Liver (tissue), 7 donors: ENCODE measurements at regions not wholly inside any gene's neighbourhood (a gene's known extent, or its start where the extent isn't known, plus 50 kb on each side); places are given as distances from the start of the nearest gene placed in this dataset.

Source experiments
- DNase-seq: peaks from one replicate; pipeline ENCODE4 v3.0.0-alpha.2; 2017; ENCODE audit warnings: low spot score
- H3K27ac ChIP-seq, 2 donors: one replicate each; pipeline ENCODE4 v1.7.0; 2013; ENCODE audit warnings: inconsistent platforms in 2 of 2, low read length in 2 of 2, control low read depth in 1 of 2, low read depth in 1 of 2, mild to moderate bottlenecking in 1 of 2
- H3K27me3 ChIP-seq, 4 donors: one replicate each; pipeline versions ENCODE4 v1.6.1 to v1.7.0; 2013; ENCODE audit warnings: low read length in 3 of 4, inconsistent platforms in 1 of 4, mild to moderate bottlenecking in 1 of 4, moderate library complexity in 1 of 4; ENCODE audit not compliant: control insufficient read depth in 4 of 4, insufficient read depth in 4 of 4
- H3K36me3 ChIP-seq, 4 donors: one replicate each; pipeline versions ENCODE4 v1.6.1 to v1.7.0; 2013; ENCODE audit warnings: low read length in 3 of 4, mild to moderate bottlenecking in 3 of 4, low read depth in 1 of 4, moderate library complexity in 1 of 4; ENCODE audit not compliant: control insufficient read depth in 4 of 4, insufficient read depth in 3 of 4
- H3K4me1 ChIP-seq, 4 donors: one replicate each; pipeline versions ENCODE4 v1.6.1 to v1.7.0; 2013; ENCODE audit warnings: low read length in 3 of 4, mild to moderate bottlenecking in 3 of 4, moderate library complexity in 1 of 4; ENCODE audit not compliant: control insufficient read depth in 4 of 4, insufficient read depth in 4 of 4
- H3K4me3 ChIP-seq, 3 donors: one replicate each; pipeline versions ENCODE4 v1.6.1 to v1.7.0; 2013; ENCODE audit warnings: low read length in 3 of 3, control low read depth in 1 of 3, low read depth in 1 of 3, mild to moderate bottlenecking in 1 of 3
- H3K9ac ChIP-seq, 2 donors: one replicate each; pipeline ENCODE4 v1.7.0; 2013; ENCODE audit warnings: low read length in 2 of 2, mild to moderate bottlenecking in 2 of 2, moderate library complexity in 2 of 2, control low read depth in 1 of 2, low read depth in 1 of 2
- H3K9me3 ChIP-seq, 4 donors: one replicate each; pipeline versions ENCODE4 v1.6.1 to v1.7.0; 2013; ENCODE audit warnings: low read length in 3 of 4; ENCODE audit not compliant: control insufficient read depth in 4 of 4
- ATF3 ChIP-seq: IDR thresholded peaks from 2 replicates; pipeline ENCODE4 v1.6.1; 2016; ENCODE audit warnings: antibody characterized with exemption
- EGR1 ChIP-seq, 2 donors: IDR thresholded peaks; 2 replicates each; pipeline ENCODE4 v1.6.1; 2016 to 2018; ENCODE audit warnings: antibody characterized with exemption in 2 of 2, low read depth in 2 of 2
- FOXA1 ChIP-seq: IDR thresholded peaks from 2 replicates; pipeline ENCODE4 v1.6.1; 2016; ENCODE audit warnings: antibody characterized with exemption
- FOXA2 ChIP-seq: IDR thresholded peaks from 2 replicates; pipeline ENCODE4 v1.6.1; 2016; ENCODE audit warnings: antibody characterized with exemption
- GABPA ChIP-seq, 2 donors: IDR thresholded peaks in 1 of 2; conservative IDR thresholded peaks in 1 of 2; 2 replicates each; pipeline ENCODE4 v1.6.1; 2016; ENCODE audit warnings: antibody characterized with exemption in 2 of 2, mild to moderate bottlenecking in 1 of 2, moderate library complexity in 1 of 2
- HNF4A ChIP-seq, 2 donors: conservative IDR thresholded peaks; 2 replicates each; pipeline ENCODE4 v1.6.1; 2016; ENCODE audit warnings: antibody characterized with exemption in 2 of 2, mild to moderate bottlenecking in 2 of 2
- HNF4G ChIP-seq: IDR thresholded peaks from 2 replicates; pipeline ENCODE4 v1.6.1; 2016; ENCODE audit warnings: antibody characterized with exemption
- JUND ChIP-seq, 2 donors: IDR thresholded peaks; 2 replicates each; pipeline ENCODE4 v1.6.1; 2016; ENCODE audit warnings: antibody characterized with exemption in 2 of 2
- NR2F2 ChIP-seq: IDR thresholded peaks from 2 replicates; pipeline ENCODE4 v1.6.1; 2016; ENCODE audit warnings: antibody characterized with exemption
- RAD21 ChIP-seq, 2 donors: IDR thresholded peaks; 2 replicates each; pipeline ENCODE4 v1.6.1; 2016; ENCODE audit warnings: antibody characterized with exemption in 2 of 2, mild to moderate bottlenecking in 2 of 2
- RXRA ChIP-seq, 2 donors: IDR thresholded peaks; 2 replicates each; pipeline ENCODE4 v1.6.1; 2017 to 2018; ENCODE audit warnings: antibody characterized with exemption in 2 of 2, mild to moderate bottlenecking in 1 of 2
- SP1 ChIP-seq: IDR thresholded peaks from 2 replicates; pipeline ENCODE4 v1.6.1; 2018; ENCODE audit warnings: antibody characterized with exemption, mild to moderate bottlenecking
- TAF1 ChIP-seq: conservative IDR thresholded peaks from 2 replicates; pipeline ENCODE4 v1.6.1; 2016; ENCODE audit warnings: antibody characterized with exemption, mild to moderate bottlenecking
- YY1 ChIP-seq: IDR thresholded peaks from 2 replicates; pipeline ENCODE4 v1.6.1; 2016; ENCODE audit warnings: antibody characterized with exemption, mild to moderate bottlenecking
- TF ChIP-seq, protein P1 (sequence below): IDR thresholded peaks from 2 replicates; pipeline ENCODE4 v1.6.1; 2016; ENCODE audit warnings: antibody characterized with exemption
- TF ChIP-seq, protein P2 (sequence below): IDR thresholded peaks from 2 replicates; pipeline ENCODE4 v1.6.1; 2016; ENCODE audit warnings: antibody characterized with exemption
- TF ChIP-seq, protein P3 (sequence below): IDR thresholded peaks from 2 replicates; pipeline ENCODE4 v1.6.1; 2016; ENCODE audit warnings: antibody characterized with exemption, mild to moderate bottlenecking
- TF ChIP-seq, protein P4 (sequence below): fragments of 150-350 bp; IDR thresholded peaks from 2 replicates; pipeline ENCODE4 v1.5.1; 2017; ENCODE audit warnings: improper control_type of control experiment, low read depth, low read length; ENCODE audit not compliant: missing input control
- donor health status: healthy.
- donor health status: healthy.
- donor health status: healthy.
- donor health status: healthy.

DNA sequence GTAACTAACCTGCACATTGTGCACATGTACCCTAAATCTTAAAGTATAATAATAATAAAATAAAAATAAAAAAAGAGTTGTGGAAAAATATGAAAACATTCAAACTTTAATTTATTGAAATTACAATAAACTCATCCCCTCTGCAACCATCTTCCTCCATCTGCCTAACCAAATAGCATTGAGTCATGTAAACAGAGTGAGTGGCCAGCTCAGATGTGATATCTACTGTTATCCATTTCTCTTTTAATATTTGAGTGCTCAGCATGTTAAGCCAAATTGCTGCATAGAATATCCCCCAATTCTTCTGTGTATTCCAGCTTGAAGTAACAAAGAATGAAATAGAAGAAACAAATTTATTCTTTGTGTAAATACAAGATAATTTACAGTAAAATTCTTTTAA lies 124.4 kb upstream of the HMHB1 start:
- no peak for DNase-seq
- Histone ChIP-seq H3K4me3 (no peak overlapping the region), H3K9ac (no peak overlapping the region), H3K36me3 (no peaks in the 10 kb centered on the region), H3K27ac (no peak overlapping the region), H3K9me3 (no peaks in the 10 kb centered on the region), H3K4me1 (peaks cover 2 to 13% (median 12%) of the 10 kb centered on the region in 4 donors), H3K27me3 (no peaks in the 10 kb centered on the region)
- no peak for TF ChIP-seq YY1
- TF ChIP-seq, protein P1, sequence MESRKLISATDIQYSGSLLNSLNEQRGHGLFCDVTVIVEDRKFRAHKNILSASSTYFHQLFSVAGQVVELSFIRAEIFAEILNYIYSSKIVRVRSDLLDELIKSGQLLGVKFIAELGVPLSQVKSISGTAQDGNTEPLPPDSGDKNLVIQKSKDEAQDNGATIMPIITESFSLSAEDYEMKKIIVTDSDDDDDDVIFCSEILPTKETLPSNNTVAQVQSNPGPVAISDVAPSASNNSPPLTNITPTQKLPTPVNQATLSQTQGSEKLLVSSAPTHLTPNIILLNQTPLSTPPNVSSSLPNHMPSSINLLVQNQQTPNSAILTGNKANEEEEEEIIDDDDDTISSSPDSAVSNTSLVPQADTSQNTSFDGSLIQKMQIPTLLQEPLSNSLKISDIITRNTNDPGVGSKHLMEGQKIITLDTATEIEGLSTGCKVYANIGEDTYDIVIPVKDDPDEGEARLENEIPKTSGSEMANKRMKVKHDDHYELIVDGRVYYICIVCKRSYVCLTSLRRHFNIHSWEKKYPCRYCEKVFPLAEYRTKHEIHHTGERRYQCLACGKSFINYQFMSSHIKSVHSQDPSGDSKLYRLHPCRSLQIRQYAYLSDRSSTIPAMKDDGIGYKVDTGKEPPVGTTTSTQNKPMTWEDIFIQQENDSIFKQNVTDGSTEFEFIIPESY: no peak
- TF ChIP-seq RXRA (IDR thresholded peaks at IDR 0.05): no peak
- TF ChIP-seq SP1: no peak
- TF ChIP-seq RAD21 (IDR thresholded peaks at IDR 0.05): no peak
- no peak for TF ChIP-seq JUND (IDR thresholded peaks at IDR 0.05)
- no peak for TF ChIP-seq ATF3
- TF ChIP-seq, protein P2, sequence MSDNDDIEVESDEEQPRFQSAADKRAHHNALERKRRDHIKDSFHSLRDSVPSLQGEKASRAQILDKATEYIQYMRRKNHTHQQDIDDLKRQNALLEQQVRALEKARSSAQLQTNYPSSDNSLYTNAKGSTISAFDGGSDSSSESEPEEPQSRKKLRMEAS: no peak
- no peak for TF ChIP-seq GABPA (IDR thresholded peaks at IDR 0.05 in 1 of 2, conservative IDR thresholded peaks at IDR 0.05 in 1 of 2)
- TF ChIP-seq NR2F2: no peak
- no peak for TF ChIP-seq EGR1 (IDR thresholded peaks at IDR 0.05; ENCODE audit: low read depth in 2 of 2)
- no peak for TF ChIP-seq HNF4A (conservative IDR thresholded peaks at IDR 0.05)
- no peak for TF ChIP-seq FOXA2
- no peak for TF ChIP-seq HNF4G
- TF ChIP-seq, protein P3, sequence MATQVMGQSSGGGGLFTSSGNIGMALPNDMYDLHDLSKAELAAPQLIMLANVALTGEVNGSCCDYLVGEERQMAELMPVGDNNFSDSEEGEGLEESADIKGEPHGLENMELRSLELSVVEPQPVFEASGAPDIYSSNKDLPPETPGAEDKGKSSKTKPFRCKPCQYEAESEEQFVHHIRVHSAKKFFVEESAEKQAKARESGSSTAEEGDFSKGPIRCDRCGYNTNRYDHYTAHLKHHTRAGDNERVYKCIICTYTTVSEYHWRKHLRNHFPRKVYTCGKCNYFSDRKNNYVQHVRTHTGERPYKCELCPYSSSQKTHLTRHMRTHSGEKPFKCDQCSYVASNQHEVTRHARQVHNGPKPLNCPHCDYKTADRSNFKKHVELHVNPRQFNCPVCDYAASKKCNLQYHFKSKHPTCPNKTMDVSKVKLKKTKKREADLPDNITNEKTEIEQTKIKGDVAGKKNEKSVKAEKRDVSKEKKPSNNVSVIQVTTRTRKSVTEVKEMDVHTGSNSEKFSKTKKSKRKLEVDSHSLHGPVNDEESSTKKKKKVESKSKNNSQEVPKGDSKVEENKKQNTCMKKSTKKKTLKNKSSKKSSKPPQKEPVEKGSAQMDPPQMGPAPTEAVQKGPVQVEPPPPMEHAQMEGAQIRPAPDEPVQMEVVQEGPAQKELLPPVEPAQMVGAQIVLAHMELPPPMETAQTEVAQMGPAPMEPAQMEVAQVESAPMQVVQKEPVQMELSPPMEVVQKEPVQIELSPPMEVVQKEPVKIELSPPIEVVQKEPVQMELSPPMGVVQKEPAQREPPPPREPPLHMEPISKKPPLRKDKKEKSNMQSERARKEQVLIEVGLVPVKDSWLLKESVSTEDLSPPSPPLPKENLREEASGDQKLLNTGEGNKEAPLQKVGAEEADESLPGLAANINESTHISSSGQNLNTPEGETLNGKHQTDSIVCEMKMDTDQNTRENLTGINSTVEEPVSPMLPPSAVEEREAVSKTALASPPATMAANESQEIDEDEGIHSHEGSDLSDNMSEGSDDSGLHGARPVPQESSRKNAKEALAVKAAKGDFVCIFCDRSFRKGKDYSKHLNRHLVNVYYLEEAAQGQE: no peak
- no peak for TF ChIP-seq TAF1
- no peak for TF ChIP-seq FOXA1
- TF ChIP-seq, protein P4, sequence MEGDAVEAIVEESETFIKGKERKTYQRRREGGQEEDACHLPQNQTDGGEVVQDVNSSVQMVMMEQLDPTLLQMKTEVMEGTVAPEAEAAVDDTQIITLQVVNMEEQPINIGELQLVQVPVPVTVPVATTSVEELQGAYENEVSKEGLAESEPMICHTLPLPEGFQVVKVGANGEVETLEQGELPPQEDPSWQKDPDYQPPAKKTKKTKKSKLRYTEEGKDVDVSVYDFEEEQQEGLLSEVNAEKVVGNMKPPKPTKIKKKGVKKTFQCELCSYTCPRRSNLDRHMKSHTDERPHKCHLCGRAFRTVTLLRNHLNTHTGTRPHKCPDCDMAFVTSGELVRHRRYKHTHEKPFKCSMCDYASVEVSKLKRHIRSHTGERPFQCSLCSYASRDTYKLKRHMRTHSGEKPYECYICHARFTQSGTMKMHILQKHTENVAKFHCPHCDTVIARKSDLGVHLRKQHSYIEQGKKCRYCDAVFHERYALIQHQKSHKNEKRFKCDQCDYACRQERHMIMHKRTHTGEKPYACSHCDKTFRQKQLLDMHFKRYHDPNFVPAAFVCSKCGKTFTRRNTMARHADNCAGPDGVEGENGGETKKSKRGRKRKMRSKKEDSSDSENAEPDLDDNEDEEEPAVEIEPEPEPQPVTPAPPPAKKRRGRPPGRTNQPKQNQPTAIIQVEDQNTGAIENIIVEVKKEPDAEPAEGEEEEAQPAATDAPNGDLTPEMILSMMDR: no peak
